Nephron (organoid): ENCODE measurements at regions not wholly inside any gene's neighbourhood (a gene's known extent, or its start where the extent isn't known, plus 50 kb on each side); places are given as distances from the start of the nearest gene placed in this dataset.

Source experiments
- H3K27ac Mint-ChIP-seq, 3 experiments: 2 replicates each; pipeline ENCODE4 v1.8.0; 2020; ENCODE audit warnings: mixed read lengths in 3 of 3, mild to moderate bottlenecking in 2 of 3, moderate library complexity in 1 of 3
- H3K27me3 Mint-ChIP-seq: 2 replicates; pipeline ENCODE4 v1.8.0; 2021; ENCODE audit warnings: low read depth, mild to moderate bottlenecking, moderate library complexity, mixed read lengths
- H3K36me3 Mint-ChIP-seq: 2 replicates; pipeline ENCODE4 v1.8.0; 2020; ENCODE audit warnings: low read depth, mixed read lengths
- H3K4me1 Mint-ChIP-seq: 2 replicates; pipeline ENCODE4 v1.8.0; 2020; ENCODE audit warnings: mixed read lengths
- H3K4me3 Mint-ChIP-seq, 3 experiments: 2 replicates each; pipeline ENCODE4 v1.8.0; 2020; ENCODE audit warnings: mild to moderate bottlenecking in 3 of 3, mixed read lengths in 3 of 3, moderate library complexity in 2 of 3
- H3K9me3 Mint-ChIP-seq: 2 replicates; pipeline ENCODE4 v1.8.0; 2020; ENCODE audit warnings: mixed read lengths
- TF ChIP-seq, protein P1 (sequence below), 3 experiments: fragments of 200-600 bp; sonication (generic); IDR thresholded peaks; one replicate each; pipeline ENCODE4 v1.5.0; 2021; ENCODE audit warnings: antibody characterized with exemption in 3 of 3; ENCODE audit not compliant: unreplicated experiment in 3 of 3

DNA sequence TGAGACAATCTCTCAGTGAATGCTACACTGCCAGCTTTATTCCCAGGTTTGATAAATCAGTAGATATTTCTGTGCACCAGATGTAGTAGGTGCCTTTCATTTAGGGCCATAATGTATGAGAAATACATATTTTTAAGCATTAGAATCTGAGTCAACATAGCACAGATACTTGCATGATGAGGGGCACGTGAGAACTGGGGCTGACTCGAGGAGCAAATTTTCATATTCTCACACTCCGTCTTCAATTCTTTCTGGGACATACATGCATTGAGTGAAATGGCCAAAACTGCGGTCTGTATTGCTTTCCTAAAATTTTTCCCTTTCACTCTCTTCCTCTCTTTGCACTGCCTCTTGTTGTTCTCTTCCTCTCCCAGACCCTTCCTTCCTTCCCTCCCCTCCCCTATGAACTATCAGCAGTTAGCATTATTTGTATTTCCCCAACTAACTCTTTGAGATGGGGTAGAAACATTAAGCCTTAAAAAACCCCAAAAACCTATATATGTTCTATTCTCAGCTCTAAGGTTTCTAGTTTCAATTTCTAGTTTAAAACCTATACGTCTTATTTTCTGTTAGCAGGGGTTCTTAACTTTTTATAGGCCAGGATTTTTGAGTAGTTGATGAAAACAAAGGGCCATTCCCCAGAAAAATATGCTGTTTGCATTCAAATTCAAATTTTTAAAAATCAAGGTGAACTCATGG lies 289.1 kb downstream of the PTBP2 start:
- Mint-ChIP-seq H3K27me3 (no peaks in the 10 kb centered on the region), H3K9me3 (no peaks in the 10 kb centered on the region), H3K4me1 (peaks cover 16% of the 10 kb centered on the region), H3K4me3 (no peak overlapping the region), H3K36me3 (no peaks in the 10 kb centered on the region), H3K27ac (no peak overlapping the region)
- TF ChIP-seq, protein P1, sequence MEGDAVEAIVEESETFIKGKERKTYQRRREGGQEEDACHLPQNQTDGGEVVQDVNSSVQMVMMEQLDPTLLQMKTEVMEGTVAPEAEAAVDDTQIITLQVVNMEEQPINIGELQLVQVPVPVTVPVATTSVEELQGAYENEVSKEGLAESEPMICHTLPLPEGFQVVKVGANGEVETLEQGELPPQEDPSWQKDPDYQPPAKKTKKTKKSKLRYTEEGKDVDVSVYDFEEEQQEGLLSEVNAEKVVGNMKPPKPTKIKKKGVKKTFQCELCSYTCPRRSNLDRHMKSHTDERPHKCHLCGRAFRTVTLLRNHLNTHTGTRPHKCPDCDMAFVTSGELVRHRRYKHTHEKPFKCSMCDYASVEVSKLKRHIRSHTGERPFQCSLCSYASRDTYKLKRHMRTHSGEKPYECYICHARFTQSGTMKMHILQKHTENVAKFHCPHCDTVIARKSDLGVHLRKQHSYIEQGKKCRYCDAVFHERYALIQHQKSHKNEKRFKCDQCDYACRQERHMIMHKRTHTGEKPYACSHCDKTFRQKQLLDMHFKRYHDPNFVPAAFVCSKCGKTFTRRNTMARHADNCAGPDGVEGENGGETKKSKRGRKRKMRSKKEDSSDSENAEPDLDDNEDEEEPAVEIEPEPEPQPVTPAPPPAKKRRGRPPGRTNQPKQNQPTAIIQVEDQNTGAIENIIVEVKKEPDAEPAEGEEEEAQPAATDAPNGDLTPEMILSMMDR (IDR thresholded peaks at IDR 0.05; ENCODE audit: unreplicated experiment in 3 of 3) = no peak

- Mint-ChIP-seq H3K4me1 (peaks cover 16% of the 10 kb centered on the region), H3K36me3 (no peaks in the 10 kb centered on the region)
Observed at GRCh38 chr1:97013136-97013535, 291.6 kb downstream of the PTBP2 start.

DNA sequence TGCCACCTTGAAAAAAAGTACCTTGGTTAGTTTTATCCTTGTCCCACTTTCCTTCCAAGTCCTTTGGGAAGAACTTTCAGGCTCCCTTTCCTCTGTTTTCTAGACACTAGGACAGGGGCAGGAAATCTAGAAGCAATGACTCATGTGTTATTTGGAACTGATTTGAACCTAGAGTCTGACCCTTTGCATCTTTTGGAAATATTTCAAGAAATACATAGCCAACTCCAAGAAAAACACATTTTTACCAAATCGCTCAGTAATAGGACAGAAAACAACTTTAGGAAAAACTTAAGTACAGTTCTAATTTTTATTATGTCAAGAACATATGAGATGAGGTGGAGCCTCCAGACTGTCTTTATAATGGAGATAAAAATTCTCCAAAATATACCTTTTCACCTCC lies 292.4 kb downstream of the PTBP2 start:
- H3K27me3 Mint-ChIP-seq = no peaks in the 10 kb centered on the region
- H3K27ac Mint-ChIP-seq = peak overlapping the region; percentile 73 to 89 (median 81)
- H3K9me3 Mint-ChIP-seq = no peaks in the 10 kb centered on the region
- TF ChIP-seq, protein P1 (IDR thresholded peaks at IDR 0.05; ENCODE audit: unreplicated experiment in 3 of 3) = no peak
- H3K4me3 Mint-ChIP-seq = no peak overlapping the region
- H3K4me1 Mint-ChIP-seq = peaks cover 16% of the 10 kb centered on the region
- no peaks in the 10 kb centered on the region for H3K36me3 Mint-ChIP-seq

More at GRCh38 chr1:97013136-97013535, 291.6 kb downstream of the PTBP2 start:
- peak overlapping the region in 2 of 3 experiments; percentile 81 to 89 for H3K27ac Mint-ChIP-seq
- no peaks in the 10 kb centered on the region for H3K27me3 Mint-ChIP-seq
- TF ChIP-seq, protein P1 (IDR thresholded peaks at IDR 0.05; ENCODE audit: unreplicated experiment in 3 of 3) = no peak
- H3K9me3 Mint-ChIP-seq = no peaks in the 10 kb centered on the region
- no peak overlapping the region for H3K4me3 Mint-ChIP-seq

- H3K36me3 Mint-ChIP-seq = no peaks in the 10 kb centered on the region
- H3K4me1 Mint-ChIP-seq = peaks cover 16% of the 10 kb centered on the region
- no peak overlapping the region for H3K4me3 Mint-ChIP-seq
- no peaks in the 10 kb centered on the region for H3K9me3 Mint-ChIP-seq
- peak overlapping the region; percentile 40 to 89 (median 81) for H3K27ac Mint-ChIP-seq
- no peaks in the 10 kb centered on the region for H3K27me3 Mint-ChIP-seq
- TF ChIP-seq, protein P1 (IDR thresholded peaks at IDR 0.05; ENCODE audit: unreplicated experiment in 3 of 3) = no peak
Observed at GRCh38 chr1:97014426-97014825, 292.8 kb downstream of the PTBP2 start.

GRCh38 chr1:97017895-97018294 lies 296.3 kb downstream of the PTBP2 start:
- H3K4me1 Mint-ChIP-seq = peaks cover 15% of the 10 kb centered on the region
- no peaks in the 10 kb centered on the region for H3K9me3 Mint-ChIP-seq
- no peak overlapping the region for H3K4me3 Mint-ChIP-seq
- TF ChIP-seq, protein P1 (IDR thresholded peaks at IDR 0.05; ENCODE audit: unreplicated experiment in 3 of 3) = no peak
- H3K27ac Mint-ChIP-seq = no peak overlapping the region
- H3K27me3 Mint-ChIP-seq = no peaks in the 10 kb centered on the region
- no peaks in the 10 kb centered on the region for H3K36me3 Mint-ChIP-seq
